ENCODE measurements at regions not wholly inside any gene's neighbourhood (a gene's known extent, or its start where the extent isn't known, plus 50 kb on each side); places are given as distances from the start of the nearest gene placed in this dataset.
"Not testable (repeated sequence)": the region's sequence is repeated elsewhere in the genome, so short reads cannot be mapped to it uniquely, and the experiment has no call there.

DNA sequence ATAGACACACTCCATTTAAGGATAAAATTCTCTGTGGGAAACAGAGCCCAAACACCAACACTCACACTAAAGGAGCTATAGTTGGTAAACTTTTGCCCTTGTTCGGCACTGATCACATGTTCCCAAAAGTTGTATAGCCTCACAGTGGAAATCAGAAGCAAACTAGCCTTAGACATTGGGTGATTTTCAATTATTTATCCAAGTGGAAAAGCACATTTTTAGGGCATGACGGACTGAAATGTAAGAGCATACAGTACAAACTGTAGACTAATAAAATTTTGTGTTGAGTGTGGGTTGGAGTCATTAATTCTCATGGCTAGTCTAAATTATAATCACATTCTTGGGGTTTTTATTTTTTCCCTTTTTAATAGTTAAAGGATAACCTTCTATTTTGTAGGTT lies 202.4 kb downstream of the MOXD1 start:
- intact Hi-C loops (cut with DNase I, micrococcal nuclease): no loop called here
- Mint-ChIP-seq H3K4me3 (no peak overlapping the region), H3K36me3 (ENCODE audit: low read depth) (no peaks in the 10 kb centered on the region), H3K4me1 (no peaks in the 10 kb centered on the region), H3K27me3 (no peaks in the 10 kb centered on the region), H3K9me3 (ENCODE audit: low read depth) (no peaks in the 10 kb centered on the region), H3K27ac (no peak overlapping the region)
- CTCF ChIA-PET: no interaction called here
- POLR2A ChIA-PET: no interaction called here
- no peak for ATAC-seq
- DNase-seq: no peak

DNA sequence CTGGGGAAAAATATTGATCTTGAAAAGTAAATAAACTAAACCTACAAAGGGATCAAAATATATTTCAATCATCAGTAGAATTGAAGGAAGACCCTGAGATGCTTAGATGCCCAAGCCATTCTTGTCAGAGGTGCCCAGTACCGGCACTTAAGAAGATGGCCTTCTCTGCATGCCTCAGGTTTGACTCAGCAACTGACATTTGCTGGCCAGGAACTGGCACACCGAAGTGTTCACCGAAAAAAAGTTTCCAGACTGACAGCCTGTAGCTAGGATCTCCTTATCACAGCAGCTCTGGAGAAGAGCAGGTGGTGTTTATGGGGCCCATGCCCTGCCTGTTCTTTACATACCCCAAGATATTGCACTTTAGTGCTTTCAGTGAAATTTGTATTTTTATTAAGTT lies 203.2 kb downstream of the MOXD1 start:
- DNase-seq (no peak), ATAC-seq (no peak)
- H3K9me3 Mint-ChIP-seq (ENCODE audit: low read depth): no peaks in the 10 kb centered on the region
- no peaks in the 10 kb centered on the region for H3K4me1 Mint-ChIP-seq
- POLR2A ChIA-PET: no interaction called here
- H3K27ac Mint-ChIP-seq: no peak overlapping the region
- H3K36me3 Mint-ChIP-seq (ENCODE audit: low read depth): no peaks in the 10 kb centered on the region
- intact Hi-C loops (cut with DNase I, micrococcal nuclease): no loop called here
- no peaks in the 10 kb centered on the region for H3K27me3 Mint-ChIP-seq
- CTCF ChIA-PET: no interaction called here
- H3K4me3 Mint-ChIP-seq: no peak overlapping the region

DNA sequence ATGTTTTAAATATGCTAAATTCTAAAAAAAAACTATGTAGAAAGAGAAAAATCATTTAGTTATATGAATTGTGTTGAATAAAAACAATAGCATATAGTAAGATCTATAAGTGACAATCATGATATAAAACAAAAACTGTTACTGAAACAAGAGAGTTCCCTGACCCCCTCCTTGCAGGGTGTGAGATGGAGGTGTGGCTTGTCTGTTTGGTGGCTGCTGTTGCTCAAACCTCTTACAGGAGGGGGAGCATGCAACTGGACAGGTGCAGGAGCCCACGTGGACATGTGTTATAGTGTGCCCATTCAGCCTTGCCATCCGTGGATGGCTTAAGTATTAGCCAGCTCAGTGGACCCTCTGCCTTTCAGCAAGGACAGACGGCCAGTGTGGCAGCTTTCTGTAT lies 206.7 kb downstream of the MOXD1 start:
- CTCF ChIA-PET: interaction anchor here (0.9 kb wide), 1 partner anchor 75 kb away, joined by 3 read pairs; no protein-coding TSS in a partner anchor
- POLR2A ChIA-PET: no interaction called here
- no peak overlapping the region for H3K4me3 Mint-ChIP-seq
- no peak overlapping the region for H3K27ac Mint-ChIP-seq
- no peak for ATAC-seq
- intact Hi-C loops (cut with DNase I, micrococcal nuclease): no loop called here
- DNase-seq: no peak
- no peaks in the 10 kb centered on the region for H3K9me3 Mint-ChIP-seq (ENCODE audit: low read depth)
- H3K4me1 Mint-ChIP-seq: no peaks in the 10 kb centered on the region
- H3K27me3 Mint-ChIP-seq: no peaks in the 10 kb centered on the region
- H3K36me3 Mint-ChIP-seq (ENCODE audit: low read depth): no peaks in the 10 kb centered on the region

DNA sequence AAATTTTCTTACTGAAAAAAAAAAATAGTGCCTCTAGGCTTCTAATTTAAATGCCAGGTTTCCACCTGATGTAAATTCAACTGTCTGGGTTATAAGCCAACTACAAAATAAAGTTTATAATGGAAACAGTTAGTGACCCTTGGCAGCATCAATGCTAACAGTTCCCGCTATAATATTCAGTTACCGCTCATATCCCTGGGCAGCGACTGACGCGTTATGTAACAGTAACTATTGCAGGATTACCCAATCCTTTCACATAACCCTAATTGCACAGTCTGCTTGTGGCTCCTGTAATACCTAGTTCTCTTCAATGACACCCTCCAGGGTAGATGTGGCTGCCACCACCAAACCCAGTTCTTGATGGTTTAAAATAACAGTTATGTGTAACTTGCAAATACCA lies 208.6 kb downstream of the MOXD1 start:
- intact Hi-C loops (cut with DNase I, micrococcal nuclease): no loop called here
- DNase-seq (no peak), ATAC-seq (no peak)
- ChIA-PET CTCF (no interaction called here), POLR2A (no interaction called here)
- no peaks in the 10 kb centered on the region for H3K27me3 Mint-ChIP-seq
- H3K36me3 Mint-ChIP-seq (ENCODE audit: low read depth): no peaks in the 10 kb centered on the region
- no peaks in the 10 kb centered on the region for H3K9me3 Mint-ChIP-seq (ENCODE audit: low read depth)
- H3K4me3 Mint-ChIP-seq: no peak overlapping the region
- H3K27ac Mint-ChIP-seq: no peak overlapping the region
- no peaks in the 10 kb centered on the region for H3K4me1 Mint-ChIP-seq

DNA sequence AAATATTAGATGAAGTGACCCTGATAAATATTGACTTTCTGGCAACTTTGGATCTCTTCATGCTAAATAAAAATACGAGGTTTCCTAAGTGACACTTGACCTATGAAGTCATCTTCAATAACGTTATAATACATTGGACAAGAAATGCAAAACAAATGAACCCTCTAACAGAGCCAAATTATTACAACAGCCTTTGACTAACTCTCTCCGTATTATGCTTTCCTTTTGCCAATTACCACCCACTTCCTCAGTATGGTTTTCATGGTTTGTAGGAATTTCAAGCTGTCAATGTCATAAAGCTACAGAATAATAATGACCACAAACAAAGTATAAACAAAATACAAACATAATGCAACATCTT lies 210.5 kb downstream of the MOXD1 start:
- Mint-ChIP-seq H3K36me3 (ENCODE audit: low read depth) (no peaks in the 10 kb centered on the region), H3K27ac (no peak overlapping the region), H3K27me3 (no peaks in the 10 kb centered on the region), H3K9me3 (ENCODE audit: low read depth) (no peaks in the 10 kb centered on the region), H3K4me1 (no peaks in the 10 kb centered on the region), H3K4me3 (no peak overlapping the region)
- intact Hi-C loops (cut with DNase I, micrococcal nuclease): no loop called here
- ChIA-PET CTCF (no interaction called here), POLR2A (no interaction called here)
- DNase-seq (no peak), ATAC-seq (no peak)

DNA sequence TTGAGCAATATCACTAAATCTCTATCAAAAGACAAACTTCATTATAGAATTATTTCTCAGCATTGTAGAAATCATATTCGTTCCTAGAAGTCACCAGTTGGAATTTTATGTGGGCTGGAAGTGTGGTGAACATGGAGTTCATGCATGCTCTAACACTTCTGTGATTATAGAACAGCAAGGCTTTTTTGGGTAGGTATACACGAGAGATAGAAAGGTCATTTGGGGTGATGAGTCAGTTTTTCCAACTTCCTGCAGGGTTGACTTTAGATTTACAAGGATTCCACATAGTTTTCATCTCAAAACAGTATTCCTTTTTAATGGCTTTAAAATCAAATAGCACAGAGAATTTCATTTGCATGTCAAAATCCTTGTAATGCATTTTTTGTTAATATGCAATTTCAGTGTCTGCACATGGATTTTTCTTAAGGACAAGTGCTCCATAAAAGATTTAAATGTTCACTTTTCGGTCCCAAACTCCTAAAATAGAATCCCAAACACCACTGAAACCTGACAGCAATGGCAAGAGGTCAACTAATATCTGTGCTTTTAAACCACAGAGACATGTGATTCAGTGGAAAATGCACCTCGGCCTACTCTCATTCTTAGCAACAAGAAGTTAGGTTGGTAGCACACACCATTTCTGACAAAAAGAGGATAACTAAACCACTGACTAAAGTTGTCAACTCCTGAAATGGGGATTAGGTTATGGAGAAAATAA lies 211.0 kb downstream of the MOXD1 start:
- ATAC-seq: no peak
- no peaks in the 10 kb centered on the region for H3K9me3 Mint-ChIP-seq (ENCODE audit: low read depth)
- H3K4me1 Mint-ChIP-seq: no peaks in the 10 kb centered on the region
- CTCF ChIA-PET: no interaction called here
- POLR2A ChIA-PET: no interaction called here
- intact Hi-C loops (cut with DNase I, micrococcal nuclease): no loop called here
- no peak overlapping the region for H3K27ac Mint-ChIP-seq
- no peak for DNase-seq
- H3K36me3 Mint-ChIP-seq (ENCODE audit: low read depth): no peaks in the 10 kb centered on the region
- H3K4me3 Mint-ChIP-seq: no peak overlapping the region
- no peaks in the 10 kb centered on the region for H3K27me3 Mint-ChIP-seq

DNA sequence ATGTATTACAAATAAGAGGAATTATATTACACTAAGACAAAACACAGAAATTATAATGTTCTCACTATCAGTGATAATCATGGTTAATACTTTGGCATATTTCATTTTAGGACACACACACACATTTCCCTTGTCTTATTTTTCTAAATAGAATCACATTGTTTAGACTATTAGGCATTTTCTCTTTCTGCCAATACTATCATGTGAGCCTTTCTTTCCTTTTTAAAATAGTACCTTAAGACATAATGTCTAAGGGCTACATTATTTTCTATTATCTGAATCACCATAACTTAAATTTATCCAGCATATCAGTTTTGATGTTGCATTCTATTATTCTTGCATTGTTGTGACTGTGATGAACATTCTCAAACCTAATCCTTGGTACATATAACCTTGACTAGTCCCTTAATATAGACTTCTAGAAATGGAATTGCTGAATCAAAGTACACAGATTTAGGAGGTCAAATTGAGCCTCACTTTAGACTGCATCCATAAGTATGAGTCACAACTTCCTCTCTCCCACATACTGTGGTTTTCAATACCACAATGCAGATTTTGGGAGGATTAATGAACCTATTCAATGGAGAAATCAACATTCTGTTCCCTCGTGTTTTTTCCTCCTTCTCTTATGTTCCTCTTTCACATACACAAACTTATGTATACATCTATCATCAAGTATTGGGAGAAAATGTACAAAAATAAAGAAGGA lies 212.6 kb downstream of the MOXD1 start:
- ChIA-PET CTCF (no interaction called here), POLR2A (no interaction called here)
- no peak overlapping the region for H3K27ac Mint-ChIP-seq

DNA sequence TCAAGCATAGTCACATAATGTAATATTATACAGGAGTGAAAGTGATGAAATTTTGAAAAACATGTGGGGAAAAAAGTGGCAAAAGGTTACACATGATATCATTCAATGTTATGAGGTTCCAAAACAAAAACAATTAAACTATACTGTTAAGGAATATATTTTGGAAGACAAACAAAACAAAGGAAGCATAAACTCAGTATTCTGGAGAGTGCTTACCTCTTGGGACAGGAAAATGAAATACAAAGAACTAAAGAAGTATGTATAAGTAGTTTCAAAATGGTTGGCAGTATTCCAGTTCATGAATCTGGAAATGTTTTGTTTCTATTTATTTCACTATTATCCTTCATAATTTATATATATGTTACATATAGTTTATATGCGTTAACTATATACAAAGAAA lies 213.5 kb downstream of the MOXD1 start:
- no peaks in the 10 kb centered on the region for H3K27me3 Mint-ChIP-seq
- no peaks in the 10 kb centered on the region for H3K4me1 Mint-ChIP-seq
- no peaks in the 10 kb centered on the region for H3K36me3 Mint-ChIP-seq (ENCODE audit: low read depth)
- no peak overlapping the region for H3K4me3 Mint-ChIP-seq
- no peak overlapping the region for H3K27ac Mint-ChIP-seq
- ChIA-PET CTCF (no interaction called here), POLR2A (no interaction called here)
- DNase-seq (no peak), ATAC-seq (no peak)
- intact Hi-C loops (cut with DNase I, micrococcal nuclease): no loop called here
- H3K9me3 Mint-ChIP-seq (ENCODE audit: low read depth): no peaks in the 10 kb centered on the region

More for the DNA sequence above, 212.6 kb downstream of the MOXD1 start:
- intact Hi-C loops (cut with DNase I, micrococcal nuclease): no loop called here
- Mint-ChIP-seq H3K36me3 (ENCODE audit: low read depth) (no peaks in the 10 kb centered on the region), H3K27me3 (no peaks in the 10 kb centered on the region), H3K4me1 (no peaks in the 10 kb centered on the region), H3K9me3 (ENCODE audit: low read depth) (no peaks in the 10 kb centered on the region), H3K4me3 (no peak overlapping the region)
- ATAC-seq (no peak), DNase-seq (no peak)

DNA sequence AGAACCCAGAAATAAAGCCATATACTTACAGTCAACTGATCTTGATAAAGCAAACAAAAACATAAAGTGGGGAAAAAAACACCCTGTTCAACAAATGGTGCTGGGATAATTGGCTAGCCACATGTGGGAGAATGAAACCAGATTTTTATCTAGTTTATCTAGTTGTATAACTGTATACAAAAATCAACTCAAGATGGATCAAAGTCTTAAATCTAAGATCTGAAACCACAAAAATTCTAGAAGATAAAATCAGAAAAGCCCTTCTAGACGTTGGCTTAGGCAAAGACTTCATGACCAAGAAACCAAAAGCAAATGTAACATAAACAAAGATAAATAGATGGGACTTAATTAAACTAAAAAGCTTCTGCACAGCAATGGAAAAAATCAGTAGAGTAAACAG lies 216.3 kb downstream of the MOXD1 start:
- H3K9me3 Mint-ChIP-seq (ENCODE audit: low read depth); POLR2A ChIA-PET; intact Hi-C loops (cut with DNase I, micrococcal nuclease); ATAC-seq; CTCF ChIA-PET; H3K4me1 Mint-ChIP-seq; DNase-seq; H3K36me3 Mint-ChIP-seq (ENCODE audit: low read depth); H3K4me3 Mint-ChIP-seq; H3K27ac Mint-ChIP-seq; H3K27me3 Mint-ChIP-seq: not testable (repeated sequence)

DNA sequence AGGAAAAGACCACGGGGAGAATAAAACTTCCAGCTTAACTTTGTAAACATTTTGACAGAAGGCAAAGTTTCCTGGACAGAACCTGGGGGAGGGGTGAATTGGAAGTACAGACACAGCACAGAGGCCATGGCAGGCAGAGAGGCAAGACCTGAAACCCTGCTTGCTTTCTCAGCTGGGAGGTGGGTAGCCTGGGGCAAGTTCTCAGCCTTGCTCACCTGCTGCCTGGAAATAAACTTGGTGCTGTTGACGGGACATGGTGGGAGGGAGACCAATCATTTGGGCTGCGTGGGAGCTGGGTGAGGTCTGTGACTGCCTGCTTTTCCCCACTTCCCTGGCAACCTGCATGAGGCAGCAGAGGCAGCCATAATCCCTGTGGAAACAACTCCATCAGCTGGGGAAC lies 221.3 kb downstream of the MOXD1 start:
- peaks cover 14% of the 10 kb centered on the region for H3K27me3 Mint-ChIP-seq
- H3K27ac Mint-ChIP-seq: no peak overlapping the region
- CTCF ChIA-PET: interaction anchor here (0.9 kb wide), 1 partner anchor 12 kb away, joined by 3 read pairs; no protein-coding TSS in a partner anchor
- peaks cover 7% of the 10 kb centered on the region for H3K9me3 Mint-ChIP-seq (ENCODE audit: low read depth)
- no peaks in the 10 kb centered on the region for H3K4me1 Mint-ChIP-seq
- no peak for DNase-seq
- no peak for ATAC-seq
- intact Hi-C loops (cut with DNase I, micrococcal nuclease): no loop called here
- H3K36me3 Mint-ChIP-seq (ENCODE audit: low read depth): no peaks in the 10 kb centered on the region
- POLR2A ChIA-PET: no interaction called here
- H3K4me3 Mint-ChIP-seq: no peak overlapping the region

DNA sequence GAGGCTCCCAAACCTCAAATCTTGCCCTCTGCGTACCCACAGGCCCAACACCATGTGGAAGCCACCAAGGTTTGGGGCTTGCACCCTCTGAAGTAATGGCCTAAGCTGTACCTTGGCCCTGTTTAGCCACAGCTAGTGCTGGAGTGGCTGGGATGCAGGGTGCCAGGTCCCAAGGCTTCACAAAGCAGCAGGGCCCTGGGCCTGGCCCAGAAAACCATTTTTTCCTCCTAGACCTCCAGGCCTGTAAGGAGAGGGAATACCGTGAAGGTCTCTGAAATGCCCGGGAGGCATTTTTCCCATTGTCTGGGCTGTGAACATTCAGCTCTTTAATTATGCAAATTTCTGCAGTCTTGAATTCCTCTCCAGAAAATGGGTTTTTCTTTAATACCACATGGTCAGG lies 223.7 kb upstream of the CCN2 start:
- H3K36me3 Mint-ChIP-seq (ENCODE audit: low read depth): no peaks in the 10 kb centered on the region
- intact Hi-C loops (cut with DNase I, micrococcal nuclease): no loop called here
- no peak overlapping the region for H3K27ac Mint-ChIP-seq
- peaks cover 11% of the 10 kb centered on the region for H3K9me3 Mint-ChIP-seq (ENCODE audit: low read depth)
- peaks cover 16% of the 10 kb centered on the region for H3K27me3 Mint-ChIP-seq
- POLR2A ChIA-PET: no interaction called here
- H3K4me3 Mint-ChIP-seq: no peak overlapping the region
- no peak for ATAC-seq
- no peak for DNase-seq
- H3K4me1 Mint-ChIP-seq: no peaks in the 10 kb centered on the region
- CTCF ChIA-PET: no interaction called here

DNA sequence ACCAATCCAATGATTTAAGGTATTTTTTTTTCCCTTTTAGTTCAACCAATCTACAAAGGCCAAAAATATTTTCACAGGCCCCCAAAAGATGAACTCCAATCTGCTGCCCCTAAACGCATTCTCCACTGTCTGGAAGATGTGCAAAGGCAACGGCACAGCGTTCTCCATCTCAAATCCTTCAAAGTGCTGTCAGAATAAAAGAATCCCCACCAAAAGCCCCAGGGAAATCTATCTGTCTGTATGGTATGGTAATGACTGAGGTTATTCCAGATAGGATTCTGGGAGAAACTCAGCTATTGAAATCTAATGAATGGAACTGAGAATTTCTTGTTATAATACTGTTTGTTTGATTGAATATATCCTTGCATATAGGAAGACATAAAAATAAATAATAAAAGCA lies 217.8 kb upstream of the CCN2 start:
- ATAC-seq (no peak), DNase-seq (no peak)
- Mint-ChIP-seq H3K36me3 (ENCODE audit: low read depth) (no peaks in the 10 kb centered on the region), H3K9me3 (ENCODE audit: low read depth) (peaks cover 2% of the 10 kb centered on the region), H3K27me3 (no peaks in the 10 kb centered on the region), H3K4me1 (no peaks in the 10 kb centered on the region), H3K4me3 (no peak overlapping the region), H3K27ac (no peak overlapping the region)
- intact Hi-C loops (cut with DNase I, micrococcal nuclease): no loop called here
- ChIA-PET POLR2A (no interaction called here), CTCF (no interaction called here)

Measured in activated CD4-positive, alpha-beta T cell treated with anti-CD3 and anti-CD28 coated beads for 36 hours (primary cell).